ENCODE measurements at regions not wholly inside any gene's neighbourhood (a gene's known extent, or its start where the extent isn't known, plus 50 kb on each side); places are given as distances from the start of the nearest gene placed in this dataset.

DNA sequence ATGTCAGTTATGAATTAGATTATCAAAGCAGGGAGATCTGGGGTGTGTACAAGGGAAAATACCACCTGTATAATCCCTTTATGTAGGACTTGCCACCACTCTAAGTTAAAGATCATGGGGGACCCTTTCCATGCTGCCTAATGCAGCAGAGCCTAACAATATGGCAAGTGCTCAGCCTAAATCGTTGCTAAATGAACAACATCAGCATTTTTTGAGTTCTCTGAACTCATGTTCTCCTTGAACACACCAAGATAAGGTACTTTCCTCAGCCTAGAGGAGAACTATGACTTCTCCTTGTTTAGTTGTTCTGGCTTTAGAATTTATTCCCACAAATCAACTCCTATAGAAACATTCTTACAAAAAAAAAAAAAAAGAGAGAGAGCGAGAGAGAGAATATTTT is 177.0 kb downstream of the DUSP10 start:
- H2AFZ ChIP-seq: no peak overlapping the region
- in situ Hi-C loops (cut with MboI): no loop called here
- WGBS, 2 experiments (ENCODE audit: low coverage in 1 of 2, low lambda C conversion rate in 2 of 2, missing lambda C conversion rate in 2 of 2): 65 to 74% methylated on average over 2 of the region's 2 CpGs

DNA sequence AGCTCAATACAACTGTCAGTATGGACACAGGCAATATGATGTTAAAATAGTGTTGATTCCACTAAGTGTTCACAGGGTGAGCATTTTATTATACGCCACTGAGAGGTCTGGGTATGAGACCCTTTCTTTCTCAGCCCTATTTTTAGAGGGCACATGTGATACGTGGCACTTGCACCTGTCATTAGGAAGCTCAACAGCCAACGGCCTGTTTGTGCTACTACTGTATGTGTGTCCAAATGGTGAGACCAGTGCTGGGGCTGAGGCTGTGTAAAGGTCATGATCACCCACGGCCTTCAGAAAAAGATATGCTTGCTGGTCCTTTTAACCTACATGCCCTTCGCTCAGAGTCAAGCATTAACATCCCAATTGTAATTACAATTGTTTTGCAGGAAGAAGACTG is 176.2 kb downstream of the DUSP10 start:
- Histone ChIP-seq H3K36me3 (ENCODE audit: low read depth) (no peaks in the 10 kb centered on the region), H3K4me2 (ENCODE audit: unreplicated experiment) (no peak overlapping the region), H3K4me1 (ENCODE audit: insufficient read depth) (no peaks in the 10 kb centered on the region), H3K4me3 (no peak overlapping the region), H4K20me1 (ENCODE audit: insufficient read depth) (no peaks in the 10 kb centered on the region), H3F3A (ENCODE audit: insufficient read depth) (no peaks in the 10 kb centered on the region), H3K9me3 (ENCODE audit: low read depth) (no peaks in the 10 kb centered on the region), H2AFZ (no peak overlapping the region), H3K9me2 (ENCODE audit: insufficient read depth) (no peaks in the 10 kb centered on the region; the same call in 1 of the 2 replicates), H3K79me2 (ENCODE audit: insufficient read depth) (no peaks in the 10 kb centered on the region), H3K27me3 (replicated peaks; ENCODE audit: insufficient read depth) (no peaks in the 10 kb centered on the region), H3K9ac (no peak overlapping the region), H3K27ac (no peak overlapping the region)
- in situ Hi-C loops (cut with MboI): no loop called here
- 70 to 80% methylated on average over 5 of the region's 5 CpGs for WGBS, 2 experiments (ENCODE audit: low coverage in 1 of 2, low lambda C conversion rate in 2 of 2, missing lambda C conversion rate in 2 of 2)
- DNase-seq: no peak
- no peak for TF ChIP-seq EZH2 (IDR thresholded peaks at IDR 0.05; ENCODE audit: insufficient read depth, poor library complexity, severe bottlenecking)
- TF ChIP-seq EZH2phosphoT487 (IDR thresholded peaks at IDR 0.05; ENCODE audit: insufficient read depth, low read depth): no peak

More for the DNA sequence above, 177.0 kb downstream of the DUSP10 start:
- no peaks in the 10 kb centered on the region for H3F3A ChIP-seq (ENCODE audit: insufficient read depth)
- no peak overlapping the region for H3K4me2 ChIP-seq (ENCODE audit: unreplicated experiment)
- no peaks in the 10 kb centered on the region for H3K4me1 ChIP-seq (ENCODE audit: insufficient read depth)
- no peak for DNase-seq
- H4K20me1 ChIP-seq (ENCODE audit: insufficient read depth): no peaks in the 10 kb centered on the region
- H3K9ac ChIP-seq: no peak overlapping the region
- TF ChIP-seq EZH2phosphoT487 (IDR thresholded peaks at IDR 0.05; ENCODE audit: insufficient read depth, low read depth) (no peak), EZH2 (IDR thresholded peaks at IDR 0.05; ENCODE audit: insufficient read depth, poor library complexity, severe bottlenecking) (no peak)
- H3K9me2 ChIP-seq (ENCODE audit: insufficient read depth): no peaks in the 10 kb centered on the region
- no peak overlapping the region for H3K4me3 ChIP-seq
- H3K27ac ChIP-seq: no peak overlapping the region
- H3K79me2 ChIP-seq (ENCODE audit: insufficient read depth): no peaks in the 10 kb centered on the region
- no peaks in the 10 kb centered on the region for H3K36me3 ChIP-seq (ENCODE audit: low read depth)
- no peaks in the 10 kb centered on the region for H3K27me3 ChIP-seq (replicated peaks; ENCODE audit: insufficient read depth)
- H3K9me3 ChIP-seq (ENCODE audit: low read depth): no peaks in the 10 kb centered on the region

DNA sequence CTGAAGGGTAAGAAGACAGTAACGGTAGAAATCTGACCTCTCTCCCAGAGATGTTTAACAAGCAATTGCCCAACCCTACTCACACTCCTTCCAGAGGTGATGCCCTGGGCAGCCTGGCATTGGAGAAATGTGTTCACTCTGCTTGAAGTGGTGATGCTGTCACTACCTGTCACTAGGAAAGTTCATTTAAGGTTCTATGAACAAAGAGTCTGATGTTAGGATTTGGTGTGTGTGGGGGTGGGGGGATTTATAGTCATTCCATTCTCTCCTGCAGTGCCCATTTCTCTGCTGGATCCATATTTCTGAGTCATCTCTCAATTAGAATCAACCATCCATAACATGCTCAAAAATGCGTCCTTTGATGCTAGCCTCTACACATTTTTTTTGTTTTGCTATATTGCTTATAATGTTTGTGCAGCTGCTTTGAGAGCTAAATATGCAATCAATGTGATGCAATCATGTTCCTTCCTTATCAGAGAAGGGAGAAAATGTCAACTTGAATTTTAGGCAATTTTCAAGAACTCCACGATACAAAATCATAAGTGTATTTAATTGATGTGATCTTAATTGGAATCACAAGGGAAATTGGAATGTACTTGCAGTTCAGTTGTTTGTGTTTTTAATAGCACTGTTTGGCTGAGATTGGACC is 173.9 kb downstream of the DUSP10 start:
- H3K9ac ChIP-seq: no peak overlapping the region
- no peaks in the 10 kb centered on the region for H3K9me3 ChIP-seq (ENCODE audit: low read depth)
- no peaks in the 10 kb centered on the region; the same call in 1 of the 2 replicates for H3K9me2 ChIP-seq (ENCODE audit: insufficient read depth)
- no peak overlapping the region for H2AFZ ChIP-seq
- no peaks in the 10 kb centered on the region for H4K20me1 ChIP-seq (ENCODE audit: insufficient read depth)
- no peaks in the 10 kb centered on the region for H3F3A ChIP-seq (ENCODE audit: insufficient read depth)
- in situ Hi-C loops (cut with MboI): no loop called here
- TF ChIP-seq EZH2 (IDR thresholded peaks at IDR 0.05; ENCODE audit: insufficient read depth, poor library complexity, severe bottlenecking): no peak
- no peak for TF ChIP-seq EZH2phosphoT487 (IDR thresholded peaks at IDR 0.05; ENCODE audit: insufficient read depth, low read depth)
- H3K27me3 ChIP-seq (replicated peaks; ENCODE audit: insufficient read depth): no peaks in the 10 kb centered on the region
- H3K36me3 ChIP-seq (ENCODE audit: low read depth): no peaks in the 10 kb centered on the region
- H3K27ac ChIP-seq: no peak overlapping the region
- no peak overlapping the region for H3K4me2 ChIP-seq (ENCODE audit: unreplicated experiment)
- no peak for DNase-seq
- H3K4me3 ChIP-seq: no peak overlapping the region
- H3K79me2 ChIP-seq (ENCODE audit: insufficient read depth): no peaks in the 10 kb centered on the region
- no peaks in the 10 kb centered on the region for H3K4me1 ChIP-seq (ENCODE audit: insufficient read depth)
- 48 to 51% methylated on average over 3 of the region's 3 CpGs for WGBS, 2 experiments (ENCODE audit: low coverage in 1 of 2, low lambda C conversion rate in 2 of 2, missing lambda C conversion rate in 2 of 2)

DNA sequence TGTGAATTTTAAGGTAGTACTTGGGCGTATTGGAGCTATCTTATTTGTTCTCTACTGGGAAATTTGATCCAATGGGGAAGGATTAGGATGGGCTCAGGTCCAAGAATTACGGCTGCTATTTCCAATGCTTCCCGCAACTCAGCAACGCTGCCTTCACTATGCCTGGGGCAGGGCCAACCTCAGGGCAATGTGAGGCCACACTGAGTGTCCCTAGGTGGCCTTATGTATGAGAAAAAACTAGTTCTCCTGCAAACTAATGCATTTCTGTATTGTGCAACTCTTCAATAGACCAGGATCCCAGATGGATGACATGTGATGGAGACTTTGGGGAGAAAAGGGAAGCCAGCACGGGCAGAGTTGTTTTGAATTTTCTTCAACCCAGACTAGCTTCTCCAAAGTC is 168.1 kb downstream of the DUSP10 start:
- no peaks in the 10 kb centered on the region for H3K4me1 ChIP-seq (ENCODE audit: insufficient read depth)

More for the DNA sequence above, 168.1 kb downstream of the DUSP10 start:
- no peaks in the 10 kb centered on the region for H4K20me1 ChIP-seq (ENCODE audit: insufficient read depth)
- in situ Hi-C loops (cut with MboI): no loop called here
- no peak overlapping the region for H3K4me2 ChIP-seq (ENCODE audit: unreplicated experiment)
- TF ChIP-seq EZH2 (IDR thresholded peaks at IDR 0.05; ENCODE audit: insufficient read depth, poor library complexity, severe bottlenecking) (no peak), EZH2phosphoT487 (IDR thresholded peaks at IDR 0.05; ENCODE audit: insufficient read depth, low read depth) (no peak)
- no peak overlapping the region for H3K9ac ChIP-seq
- H3K27ac ChIP-seq: no peak overlapping the region
- H3K9me3 ChIP-seq (ENCODE audit: low read depth): no peaks in the 10 kb centered on the region
- no peak overlapping the region for H3K4me3 ChIP-seq
- 35 to 40% methylated on average over 5 of the region's 5 CpGs for WGBS, 2 experiments (ENCODE audit: low coverage in 1 of 2, low lambda C conversion rate in 2 of 2, missing lambda C conversion rate in 2 of 2)
- H3K36me3 ChIP-seq (ENCODE audit: low read depth): no peaks in the 10 kb centered on the region
- H2AFZ ChIP-seq: no peak overlapping the region
- no peaks in the 10 kb centered on the region for H3K27me3 ChIP-seq (replicated peaks; ENCODE audit: insufficient read depth)
- no peak for DNase-seq
- H3F3A ChIP-seq (ENCODE audit: insufficient read depth): no peaks in the 10 kb centered on the region
- no peaks in the 10 kb centered on the region for H3K79me2 ChIP-seq (ENCODE audit: insufficient read depth)
- no peaks in the 10 kb centered on the region; the same call in 1 of the 2 replicates for H3K9me2 ChIP-seq (ENCODE audit: insufficient read depth)
